GM19463 (cell line): ENCODE measurements at regions not wholly inside any gene's neighbourhood (a gene's known extent, or its start where the extent isn't known, plus 50 kb on each side); places are given as distances from the start of the nearest gene placed in this dataset.

Experiments used
- ATAC-seq: cut with Tn5 transposase; IDR thresholded peaks from one replicate; pipeline ENCODE4 v1.9.1; 2021; ENCODE audit warnings: mild to moderate bottlenecking, moderate library complexity; ENCODE audit not compliant: unreplicated experiment

DNA sequence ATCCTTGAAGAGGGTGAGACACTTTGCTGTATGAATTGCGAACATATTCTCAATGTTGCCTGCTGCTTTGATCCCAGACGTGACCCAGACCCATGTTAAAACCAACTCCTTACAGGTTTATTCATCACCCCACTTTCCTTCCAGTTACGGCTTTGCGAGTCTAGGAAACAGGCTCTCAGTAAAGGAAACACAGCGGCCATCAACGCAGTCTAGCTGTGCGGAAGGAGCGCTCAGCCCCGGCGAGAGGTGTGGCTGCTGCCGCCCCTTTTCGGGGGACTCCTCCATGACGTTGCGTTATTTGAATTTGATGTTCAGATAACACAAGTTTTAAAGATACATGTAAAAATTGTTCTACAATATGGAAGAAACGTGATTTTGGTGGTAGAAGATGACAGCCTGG lies 206.4 kb upstream of the FAT1 start:
- ATAC-seq, result no peak

DNA sequence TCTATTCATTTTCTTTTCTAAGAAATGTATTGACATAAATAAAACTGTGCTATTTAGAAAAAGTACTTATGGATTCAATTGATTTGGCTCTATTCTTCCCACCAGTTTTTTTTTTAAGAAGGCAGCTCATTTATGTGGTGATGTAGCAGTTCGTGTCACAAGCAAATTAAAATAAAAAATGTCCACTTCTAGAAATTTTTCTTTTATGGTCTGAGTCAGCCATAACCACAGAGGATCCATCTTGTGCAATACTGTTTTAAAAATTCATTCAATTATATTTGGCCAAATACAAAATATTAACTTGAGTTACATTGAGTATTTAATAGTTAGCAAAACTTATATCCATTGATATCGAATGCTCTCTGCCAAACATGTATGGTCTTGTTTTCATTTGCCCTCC lies 207.9 kb upstream of the FAT1 start:
- ATAC-seq, result no peak

DNA sequence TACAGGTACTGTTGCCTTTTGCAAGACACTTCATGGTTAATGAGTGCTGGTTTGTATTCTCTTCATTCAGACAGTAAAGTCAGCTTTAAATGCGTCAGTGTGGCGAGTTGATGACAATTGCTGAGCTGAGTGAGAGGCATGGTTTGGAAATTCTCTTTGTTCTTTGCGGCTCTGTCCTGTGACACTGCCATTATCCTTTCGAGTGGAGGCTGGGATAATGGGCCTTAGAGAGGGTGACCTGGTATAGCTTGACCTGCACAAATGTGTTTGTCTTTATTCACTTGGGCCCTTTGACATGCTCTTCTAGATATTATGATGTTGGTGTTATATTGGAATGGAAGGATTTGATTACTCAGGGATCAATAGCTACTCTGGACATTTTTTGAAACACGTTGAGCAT lies 208.5 kb upstream of the FAT1 start:
- ATAC-seq, result no peak

DNA sequence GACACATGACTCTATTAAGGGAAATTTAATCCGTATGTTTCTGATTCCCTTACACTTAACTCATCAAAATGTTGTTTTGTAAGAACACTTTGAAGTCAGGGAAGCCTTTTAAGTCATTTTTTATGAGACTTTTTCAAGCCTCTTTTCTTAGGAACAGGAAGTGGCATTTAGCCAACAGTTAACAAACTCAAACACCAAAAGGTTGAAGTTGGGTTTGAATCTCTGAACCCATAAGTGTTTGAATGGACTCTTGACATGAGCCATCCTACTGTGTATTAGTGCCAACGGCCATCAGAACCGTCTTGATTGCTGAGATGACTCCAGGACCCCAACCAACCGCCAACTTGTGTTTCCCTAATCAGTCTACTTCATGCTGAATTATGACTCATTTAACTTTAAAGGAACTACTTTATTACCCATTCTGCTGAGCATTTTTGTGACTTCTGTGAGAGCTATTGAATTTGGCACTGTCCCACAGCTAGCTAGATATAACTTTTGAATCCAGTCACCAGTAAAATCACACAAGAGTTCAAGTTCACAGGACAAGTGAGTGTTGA lies 209.1 kb upstream of the FAT1 start:
- ATAC-seq, result no peak

DNA sequence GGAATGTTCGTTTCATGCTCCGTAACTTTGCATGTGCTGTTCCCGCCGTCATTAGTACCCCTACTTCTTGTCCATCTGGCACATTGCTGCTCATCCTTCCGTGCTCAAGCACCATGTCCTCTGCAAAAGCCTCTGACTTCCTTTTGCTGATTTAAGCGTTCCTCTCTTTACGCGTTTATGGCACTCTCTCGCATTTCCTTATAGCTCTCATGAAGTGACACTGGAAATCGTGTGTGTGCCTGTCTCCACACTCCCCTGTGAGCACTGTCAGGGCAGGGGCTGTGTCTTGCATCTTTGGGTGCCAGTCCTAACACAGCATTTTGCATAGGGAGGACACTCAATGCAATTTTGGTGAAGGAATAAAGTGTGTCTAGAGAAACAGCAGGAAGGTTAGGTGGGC lies 210.6 kb upstream of the FAT1 start:
- ATAC-seq, result no peak

DNA sequence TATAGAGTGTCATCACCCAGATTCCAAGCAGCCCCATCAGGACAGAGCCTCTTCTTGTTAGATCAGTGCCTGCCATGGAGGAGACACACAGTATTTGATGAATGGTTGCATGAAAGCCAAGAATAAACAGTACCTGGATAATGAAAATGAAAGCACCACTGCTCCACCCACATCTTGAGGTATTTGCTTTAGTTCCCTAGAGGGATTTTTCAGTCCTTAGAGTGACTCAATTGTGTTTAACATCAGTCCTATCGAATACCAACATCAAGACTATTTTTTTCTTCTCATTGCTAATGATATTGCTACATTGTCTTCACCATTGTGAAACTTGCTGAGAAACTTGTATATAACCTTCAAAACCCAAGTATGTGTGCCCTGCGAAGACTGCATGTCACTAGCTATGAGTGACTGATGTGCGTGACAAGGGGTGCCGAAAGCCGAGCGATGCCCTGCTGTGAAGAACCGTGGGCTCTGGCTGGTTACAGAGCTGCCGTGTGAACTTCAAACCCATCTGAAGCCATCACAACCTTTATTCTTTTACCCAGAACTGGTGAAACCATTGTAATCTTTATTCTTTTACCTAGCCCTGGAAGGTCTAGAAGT lies 211.3 kb upstream of the FAT1 start:
- ATAC-seq, result no peak

DNA sequence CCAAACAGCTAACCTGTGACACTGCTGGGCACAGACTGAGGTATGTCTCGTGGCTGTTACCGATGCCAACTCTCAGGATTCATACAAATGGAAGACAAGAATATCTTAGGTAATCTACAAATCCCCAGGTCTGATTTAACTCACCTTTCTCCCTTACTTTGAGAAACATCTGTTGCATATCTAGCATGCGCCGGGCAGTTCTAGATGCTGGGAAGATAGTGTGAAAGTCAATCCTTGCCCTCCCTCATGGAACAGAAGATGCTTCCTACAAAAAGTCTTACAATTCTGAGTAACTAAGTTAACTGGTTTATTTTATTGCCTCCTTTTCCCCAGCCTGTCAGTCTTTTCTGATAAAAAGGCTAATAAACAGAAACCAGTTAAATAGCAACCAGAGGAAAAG lies 212.2 kb upstream of the FAT1 start:
- no peak for ATAC-seq

DNA sequence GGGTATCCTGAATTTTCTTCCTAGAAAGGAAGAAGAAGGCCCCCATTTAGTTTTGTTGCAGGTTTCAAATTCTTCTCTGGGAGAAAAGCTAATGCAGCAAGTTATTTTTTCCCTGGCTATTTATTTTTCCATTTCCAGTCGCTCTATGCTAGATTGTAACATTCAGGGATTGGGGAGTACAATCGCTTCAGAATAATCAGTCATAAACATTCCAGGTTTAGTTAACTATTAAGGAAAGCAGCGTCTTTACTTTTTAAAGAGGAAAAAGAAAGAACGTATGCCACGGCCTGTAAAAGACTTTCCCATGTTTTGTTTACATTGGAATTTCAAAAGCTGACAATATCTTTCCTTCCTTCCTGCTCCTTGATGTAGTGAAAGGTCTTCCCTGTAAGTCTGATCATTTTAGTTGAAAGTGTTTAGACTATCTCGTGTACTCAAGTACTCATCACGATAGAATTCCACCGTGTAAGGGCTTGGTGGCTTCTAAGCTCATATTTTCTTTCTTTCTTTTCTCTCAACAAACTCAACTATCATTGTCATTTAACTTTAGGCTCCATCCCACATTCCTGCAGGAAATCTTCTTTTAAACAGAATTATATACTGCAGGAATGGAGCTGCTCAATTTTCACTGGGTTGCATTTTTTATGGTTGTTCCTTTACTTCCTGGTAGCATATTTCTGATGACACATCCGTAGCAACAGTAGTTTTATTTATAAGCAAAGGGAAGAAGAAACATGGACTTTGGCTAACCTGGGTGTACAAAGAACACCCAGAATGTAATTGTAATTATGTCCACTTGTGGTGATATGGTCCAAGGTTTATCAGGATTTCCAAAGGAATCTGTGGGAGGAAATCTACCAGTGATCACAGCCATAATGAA lies 213.1 kb upstream of the FAT1 start:
- no peak for ATAC-seq

DNA sequence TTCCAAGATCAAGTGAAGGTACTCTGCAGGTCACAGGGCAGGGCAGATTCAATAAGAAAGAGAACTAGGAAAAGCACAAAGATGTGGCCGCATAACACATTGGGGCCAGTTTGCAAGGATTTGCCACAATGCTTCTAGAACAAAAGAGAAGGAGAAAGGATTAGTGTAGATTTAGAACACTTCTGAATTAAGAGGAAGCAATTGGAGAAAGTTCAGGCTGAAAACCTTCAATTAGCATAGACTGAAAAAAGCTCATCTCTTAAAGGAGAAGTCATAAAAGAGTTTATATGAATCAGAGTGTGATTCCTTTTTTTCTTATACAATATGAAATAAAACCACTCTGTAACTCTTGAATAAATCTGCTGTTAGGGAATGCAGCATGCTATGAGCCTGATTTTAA lies 215.6 kb upstream of the FAT1 start:
- ATAC-seq, result no peak

DNA sequence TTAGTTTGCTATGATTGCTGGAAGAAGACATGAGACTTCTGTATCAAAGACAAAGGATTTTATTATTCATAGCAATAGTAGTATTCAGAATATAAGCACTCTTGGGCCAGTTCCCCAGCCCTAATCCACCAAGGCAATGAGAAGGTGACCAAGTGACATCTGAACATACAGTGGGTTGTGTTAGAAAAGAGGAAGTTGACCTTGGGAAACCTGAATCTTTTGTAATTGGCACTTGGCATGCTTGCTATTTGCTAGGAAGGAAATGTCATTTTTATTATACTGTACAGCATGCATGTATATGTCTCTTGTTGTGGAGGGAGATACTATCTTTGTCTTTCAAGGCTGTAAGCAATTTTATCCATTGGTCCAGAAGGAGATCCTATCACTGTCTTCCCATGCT lies 216.1 kb upstream of the FAT1 start:
- no peak for ATAC-seq

DNA sequence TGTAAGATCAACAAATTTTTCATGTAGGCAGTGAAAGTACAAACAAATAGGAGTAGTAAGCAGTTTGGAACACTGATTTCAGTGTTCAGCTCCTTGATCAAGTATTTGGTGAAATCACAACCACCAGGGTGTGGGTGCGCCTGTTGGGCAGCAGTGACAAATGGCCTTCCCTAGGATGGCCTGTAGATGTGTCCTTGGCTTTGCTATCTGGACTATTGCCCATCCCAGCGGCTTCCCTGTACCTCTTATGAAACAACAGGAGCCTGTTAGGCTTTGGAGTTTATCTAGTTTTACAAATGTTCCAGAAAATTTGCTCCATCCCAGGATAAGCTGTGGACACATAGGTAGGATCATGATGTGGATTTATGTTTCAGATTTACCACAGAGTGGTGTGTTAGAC lies 216.8 kb upstream of the FAT1 start:
- ATAC-seq, result no peak

DNA sequence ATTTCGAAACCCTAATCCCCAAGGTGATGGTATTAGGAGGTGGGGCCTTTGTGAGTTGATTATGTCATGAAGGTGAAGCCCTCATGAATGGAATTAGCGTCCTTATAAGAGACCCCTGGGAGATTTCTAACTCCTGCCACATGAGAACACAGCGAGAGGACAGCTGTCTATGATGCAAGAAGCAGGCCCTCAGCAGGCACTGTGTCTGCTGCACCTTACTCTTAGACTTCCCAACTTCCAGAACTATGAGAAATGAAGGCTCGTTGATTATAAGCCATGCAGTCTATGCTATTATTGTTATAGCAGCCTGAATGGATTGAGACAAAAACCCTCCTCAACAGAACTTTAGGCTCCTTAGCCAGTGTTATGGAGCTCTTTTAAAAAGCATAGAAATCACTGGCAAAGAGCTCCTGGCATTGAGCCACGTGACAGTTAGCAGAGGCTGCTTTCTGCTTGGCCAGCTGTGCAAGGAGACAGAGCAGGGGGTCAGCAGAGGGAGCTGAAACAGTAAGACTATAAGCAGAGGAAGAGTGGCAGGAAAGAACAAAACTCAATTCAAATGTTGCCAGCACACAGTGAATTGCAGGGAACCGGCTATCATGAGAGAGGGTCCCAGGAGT lies 219.2 kb upstream of the FAT1 start:
- no peak for ATAC-seq

DNA sequence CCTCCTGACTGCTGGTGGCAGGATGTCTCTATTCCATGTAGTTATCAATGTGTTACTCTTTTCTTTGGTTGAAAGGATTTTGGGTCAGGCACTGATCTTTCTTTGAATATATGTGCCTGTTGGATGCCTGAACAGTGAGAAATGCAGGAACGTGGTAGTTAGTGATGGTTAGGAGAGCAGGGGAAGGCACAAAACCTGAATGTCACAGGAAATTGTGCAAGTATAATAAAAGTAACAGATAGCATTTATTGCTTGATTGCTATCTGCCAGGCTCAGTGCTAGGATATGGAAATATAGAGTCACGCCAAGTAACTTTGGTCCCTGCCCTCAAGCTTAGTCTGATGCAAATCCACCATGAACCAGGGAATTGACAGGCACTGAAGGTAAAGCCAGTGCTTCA lies 219.8 kb upstream of the FAT1 start:
- ATAC-seq, result no peak

DNA sequence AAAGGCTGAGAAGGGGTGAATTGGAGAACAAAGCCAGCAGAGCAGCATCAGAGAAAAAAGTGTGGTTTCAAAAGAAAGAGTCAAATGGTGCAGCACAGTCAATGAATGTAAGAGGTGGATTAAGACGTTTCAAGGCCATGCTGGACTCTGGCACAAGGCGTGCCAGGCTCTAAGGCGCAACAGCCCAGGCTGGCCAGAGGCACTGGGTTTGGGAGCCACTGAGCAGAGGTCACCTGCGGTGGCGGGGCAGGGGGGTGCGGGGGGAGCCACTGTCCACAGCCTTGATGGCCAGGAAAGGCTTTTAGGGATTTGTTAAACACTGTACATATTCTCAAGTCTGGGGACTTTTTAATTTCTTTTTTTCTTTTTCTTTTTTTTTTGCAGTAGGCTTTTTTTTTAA lies 222.5 kb upstream of the FAT1 start:
- no peak for ATAC-seq

DNA sequence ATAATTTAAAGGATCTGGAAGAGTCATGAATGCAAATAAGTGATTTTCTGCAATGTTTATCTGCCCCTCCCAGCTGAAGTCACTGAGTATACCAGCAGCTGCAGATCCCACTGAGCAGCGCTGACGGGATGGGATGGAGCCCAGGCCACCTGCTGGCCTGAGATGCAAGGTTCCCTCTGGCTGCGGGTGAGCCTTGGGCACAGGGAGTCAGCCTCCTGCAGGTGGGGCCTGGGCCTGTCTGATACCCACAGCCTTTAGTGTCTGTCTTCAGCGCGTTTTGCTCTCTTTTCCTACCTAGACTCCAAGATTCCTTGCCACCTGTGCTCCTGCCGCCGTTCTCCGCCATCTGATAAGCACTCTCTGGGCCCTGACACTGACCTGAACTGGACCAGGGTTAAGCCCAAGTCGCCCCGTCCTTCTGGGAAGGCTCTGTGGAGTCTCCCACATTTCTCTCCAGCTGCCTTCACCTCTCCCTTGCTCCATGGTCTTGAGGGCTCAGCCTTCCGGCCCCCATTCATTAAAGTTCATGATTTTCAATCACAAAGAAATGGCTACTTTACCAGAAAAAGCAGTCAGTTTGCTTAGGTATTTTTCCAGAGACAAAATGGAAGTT lies 223.1 kb upstream of the FAT1 start:
- ATAC-seq, result no peak

DNA sequence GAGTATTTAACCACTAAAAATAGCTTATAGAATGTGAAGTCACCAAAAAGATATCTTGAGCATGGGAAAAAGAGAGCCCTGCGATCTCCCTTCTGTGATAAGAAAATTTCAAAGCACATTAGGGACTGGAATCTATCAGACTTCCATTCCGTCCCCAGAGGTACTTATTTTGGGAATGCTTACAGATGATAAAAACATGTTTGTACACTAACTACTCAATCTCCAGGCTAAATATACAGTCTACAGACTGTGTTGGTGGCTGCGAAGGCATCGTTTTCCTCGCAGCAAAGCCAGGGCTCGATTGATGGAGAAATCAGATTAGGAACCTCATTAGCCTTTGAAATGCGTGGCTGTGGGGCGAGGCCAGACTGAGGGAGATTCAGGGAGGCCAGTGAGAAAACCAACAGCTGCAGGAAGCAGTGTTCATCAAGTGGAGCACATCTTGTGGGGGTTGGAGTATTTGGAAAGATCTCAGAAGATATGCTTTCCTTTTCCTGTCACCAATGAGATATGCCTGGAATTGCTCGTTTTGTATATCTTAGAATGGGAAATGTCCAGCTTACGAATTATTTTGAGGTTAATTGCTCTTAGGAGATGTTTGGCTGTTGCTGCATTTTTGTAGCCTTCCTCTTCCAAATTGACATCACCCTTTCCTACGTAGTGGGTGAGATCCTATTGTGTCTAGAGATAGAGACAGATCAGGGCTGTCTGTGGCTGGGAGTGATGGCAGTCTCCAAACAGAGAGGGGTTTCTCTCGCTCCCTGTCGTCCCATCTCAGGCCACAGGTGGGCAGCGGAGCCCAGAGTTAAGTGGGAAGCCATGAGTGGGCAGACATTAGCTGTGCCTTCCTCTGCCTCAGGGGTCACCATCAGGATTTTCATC lies 224.9 kb upstream of the FAT1 start:
- no peak for ATAC-seq

DNA sequence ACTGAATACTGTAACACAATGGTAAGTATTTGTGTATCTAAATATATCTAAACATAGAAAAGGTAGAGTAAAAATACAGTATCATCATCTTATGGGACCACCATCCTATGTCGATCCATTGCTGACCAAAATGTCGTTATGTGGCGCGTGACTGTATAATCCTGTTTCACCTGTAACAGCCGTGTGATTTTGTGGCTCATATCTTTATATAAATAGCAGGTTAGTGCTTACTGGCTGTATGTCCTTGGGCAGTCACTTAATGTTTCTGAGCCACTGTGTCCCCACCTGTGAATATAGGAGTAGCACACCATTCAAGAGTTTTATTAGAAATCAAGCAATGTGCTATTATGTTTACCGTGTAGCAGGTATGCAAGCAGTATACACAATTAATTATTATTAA lies 226.2 kb upstream of the FAT1 start:
- no peak for ATAC-seq

DNA sequence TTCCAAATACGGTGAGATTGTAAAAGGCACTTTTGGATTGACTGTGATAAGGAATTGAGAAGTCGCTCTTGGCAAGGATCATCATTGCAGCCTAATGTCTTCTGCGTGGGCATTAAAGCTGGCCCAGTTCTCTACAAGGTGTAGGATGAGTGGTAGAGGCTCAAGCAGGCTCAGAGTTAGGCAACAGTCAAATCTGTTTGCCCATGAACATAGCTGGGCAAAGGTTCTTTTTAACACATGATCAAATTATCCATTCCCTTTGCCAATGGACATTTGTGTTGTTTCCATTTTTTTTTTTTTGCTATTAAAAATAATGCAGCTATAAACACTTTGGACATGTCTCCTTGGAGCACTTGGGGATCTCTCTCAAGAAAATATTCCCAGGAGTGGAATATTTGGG lies 229.1 kb upstream of the FAT1 start:
- ATAC-seq, result no peak

DNA sequence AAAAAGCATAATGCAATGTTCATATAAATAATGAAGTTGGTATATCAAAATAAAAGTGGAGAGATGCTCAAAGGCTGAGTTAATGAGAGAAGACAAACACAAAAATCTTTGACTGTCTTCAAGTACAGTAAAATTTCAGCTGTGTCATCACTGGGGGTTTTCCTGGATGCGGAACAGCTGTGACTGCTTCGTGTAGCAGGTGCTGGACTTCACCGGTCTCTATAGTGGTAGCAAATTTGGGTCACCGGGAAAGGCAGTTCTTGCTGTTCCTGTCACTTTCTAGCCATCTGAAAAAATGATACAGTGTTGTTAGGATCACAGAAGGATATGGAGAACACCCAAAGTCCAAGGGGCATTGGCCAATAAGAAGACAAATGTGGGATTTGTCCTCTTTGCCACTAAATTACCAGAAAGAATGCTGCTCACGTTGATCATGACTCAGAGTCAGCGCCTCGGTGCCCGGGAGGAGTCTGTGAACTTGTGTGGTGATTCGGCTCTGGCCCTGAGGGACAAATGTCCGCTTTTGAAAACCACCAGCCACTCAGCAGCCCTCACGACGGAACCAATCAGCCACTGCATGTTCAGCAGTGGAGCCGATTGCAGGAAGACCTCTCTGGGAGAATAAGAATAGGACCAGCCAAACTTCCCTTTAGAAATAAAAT lies 230.1 kb upstream of the FAT1 start:
- ATAC-seq, result no peak

DNA sequence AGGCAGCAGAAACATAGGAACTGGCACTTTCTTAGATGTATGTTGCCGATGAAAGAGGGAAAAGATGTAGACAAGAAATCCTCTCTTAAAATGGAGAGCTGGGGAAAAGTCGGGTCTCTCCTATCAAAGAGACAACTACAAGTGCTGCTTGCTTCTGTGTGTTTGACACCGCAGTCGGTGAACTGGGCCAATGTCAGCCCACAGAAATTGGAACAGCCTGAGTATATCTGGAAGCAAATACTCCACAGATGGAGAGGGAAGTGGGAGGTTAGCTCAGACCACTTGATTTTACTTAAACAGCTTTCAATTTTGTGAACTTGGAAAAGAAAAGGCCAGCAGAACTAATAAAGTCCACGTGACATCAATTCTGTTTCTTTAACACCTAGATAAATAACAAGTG lies 230.9 kb upstream of the FAT1 start:
- ATAC-seq, result no peak
